Endothelial cell of umbilical vein (primary cell): ENCODE measurements at regions not wholly inside any gene's neighbourhood (a gene's known extent, or its start where the extent isn't known, plus 50 kb on each side); places are given as distances from the start of the nearest gene placed in this dataset.

ENCODE experiments used
- BruUV-seq: library from RNA; stranded (reverse); fragments of 400-500 nt; replicated peaks from 2 replicates; lab custom pipeline; 2021; lab: Mats Ljungman, UMichigan
- CTCF ChIA-PET: fragments of 300-600, 350-600 bp; sonication (Branson Sonifier 250); formaldehyde crosslinking; loops from one replicate; lab custom pipeline; 2021; ENCODE audit warnings: antibody characterized with exemption, inconsistent platforms; lab: Charles Lee
- POLR2A ChIA-PET: fragments of 300-600, 350-600 bp; sonication (Branson Sonifier 250); formaldehyde crosslinking; loops from one replicate; lab custom pipeline; 2021; ENCODE audit warnings: antibody characterized with exemption, inconsistent platforms; lab: Charles Lee
- DNase-seq: peaks from one replicate; pipeline ENCODE4 v3.0.0-alpha.2; 2011; ENCODE audit warnings: low read depth, low spot score
- FAIRE-seq: peaks from 2 replicates; lab custom pipeline; 2011; peaks lifted over from hg19 to GRCh38; lab: Jason Lieb, UNC
- H2AFZ ChIP-seq: 2 replicates; pipeline ENCODE4 v1.6.0; 2012; ENCODE audit warnings: low read depth, low read length, control low read depth, inconsistent platforms
- H3K27ac ChIP-seq: 2 replicates; pipeline ENCODE4 v1.5.1; 2011; ENCODE audit warnings: low read depth, mild to moderate bottlenecking, control low read depth, low read length, moderate library complexity; ENCODE audit not compliant: insufficient read depth
- H3K27me3 ChIP-seq, 2 experiments: 2 replicates each; pipeline versions ENCODE4 v1.6.0 to v1.6.1; 2011; ENCODE audit warnings: low read length in 2 of 2, mixed read lengths in 1 of 2; ENCODE audit not compliant: control insufficient read depth in 2 of 2, insufficient read depth in 2 of 2
- H3K36me3 ChIP-seq, 2 experiments: 2 replicates in 1 of 2; 3 replicates in 1 of 2; pipeline ENCODE4 v1.5.1; 2011; ENCODE audit warnings: low read length in 2 of 2, mild to moderate bottlenecking in 1 of 2, moderate library complexity in 1 of 2; ENCODE audit not compliant: control insufficient read depth in 2 of 2, insufficient read depth in 2 of 2; ENCODE audit errors: extremely low read depth in 1 of 2
- H3K4me1 ChIP-seq: 3 replicates; pipeline ENCODE4 v1.5.1; 2011; ENCODE audit warnings: mild to moderate bottlenecking, low read length; ENCODE audit not compliant: control insufficient read depth, insufficient read depth; ENCODE audit errors: extremely low read depth
- H3K4me2 ChIP-seq: 2 replicates; pipeline ENCODE4 v1.6.1; 2011; ENCODE audit warnings: low read length, control low read depth, mixed read lengths; ENCODE audit not compliant: insufficient read depth
- H3K4me3 ChIP-seq, 3 experiments: fragments of 200-600 bp in 1 of 3; sonication (generic), shearing (Covaris generic) in 1 of 3; replicated peaks in 1 of 3; 2 replicates each; pipeline ENCODE4 v1.5.1; 2011 to 2016; ENCODE audit warnings: control low read depth in 3 of 3, low read length in 3 of 3, mild to moderate bottlenecking in 2 of 3, inconsistent platforms in 1 of 3, low read depth in 1 of 3, moderate library complexity in 1 of 3; ENCODE audit not compliant: insufficient read depth in 1 of 3
- H3K79me2 ChIP-seq: 2 replicates; pipeline ENCODE4 v1.6.0; 2012; ENCODE audit warnings: low read length, inconsistent platforms; ENCODE audit not compliant: control insufficient read depth, insufficient read depth
- H3K9ac ChIP-seq: replicated peaks from 2 replicates; pipeline ENCODE3; 2011; ENCODE audit warnings: low read length, control low read depth; ENCODE audit not compliant: insufficient read depth; ENCODE audit errors: extremely low read depth
- H3K9me1 ChIP-seq: replicated peaks from 3 replicates; pipeline ENCODE4 v1.6.0; 2011; ENCODE audit warnings: mild to moderate bottlenecking, low read length; ENCODE audit not compliant: control insufficient read depth, insufficient read depth; ENCODE audit errors: extremely low read depth
- H3K9me3 ChIP-seq: replicated peaks from 2 replicates; pipeline ENCODE4 v1.5.1; 2012; ENCODE audit warnings: low read length, inconsistent platforms; ENCODE audit not compliant: control insufficient read depth, insufficient read depth
- H4K20me1 ChIP-seq: replicated peaks from 2 replicates; pipeline ENCODE3; 2011; ENCODE audit warnings: mild to moderate bottlenecking, low read length; ENCODE audit not compliant: control insufficient read depth, insufficient read depth; ENCODE audit errors: extremely low read depth
- CTCF ChIP-seq, 2 donors: IDR thresholded peaks; 1 replicate in 1 of 2; 2 replicates in 1 of 2; pipeline ENCODE4 v1.5.1; 2011; ENCODE audit warnings: low read length in 2 of 2, mild to moderate bottlenecking in 2 of 2, moderate library complexity in 2 of 2, control low read depth in 1 of 2, inconsistent platforms in 1 of 2, low read depth in 1 of 2; ENCODE audit not compliant: insufficient read depth in 1 of 2; ENCODE audit errors: extremely low read depth in 1 of 2
- EZH2 ChIP-seq: IDR thresholded peaks from 2 replicates; pipeline ENCODE4 v1.6.1; 2012; ENCODE audit warnings: borderline replicate concordance, low read depth, mild to moderate bottlenecking, moderate library complexity, low read length, inconsistent platforms; ENCODE audit not compliant: severe bottlenecking
- FOS ChIP-seq: IDR thresholded peaks from 2 replicates; pipeline ENCODE4 v1.6.1; 2011; ENCODE audit warnings: mild to moderate bottlenecking, low read length, moderate library complexity, borderline replicate concordance; ENCODE audit not compliant: insufficient read depth
- GATA2 ChIP-seq: IDR thresholded peaks from 2 replicates; pipeline ENCODE4 v1.7.0; 2011; ENCODE audit warnings: low read depth, mild to moderate bottlenecking, moderate library complexity, mixed read lengths, low read length; ENCODE audit not compliant: insufficient read length, insufficient read depth
- JUN ChIP-seq: IDR thresholded peaks from 2 replicates; pipeline ENCODE4 v1.6.1; 2011; ENCODE audit warnings: borderline replicate concordance, low read depth; ENCODE audit not compliant: insufficient read length, insufficient read depth
- MAX ChIP-seq: IDR thresholded peaks from 2 replicates; pipeline ENCODE4 v1.6.1; 2011; ENCODE audit not compliant: insufficient read depth, insufficient read length
- MYC ChIP-seq: IDR thresholded peaks from one replicate; pipeline ENCODE4 v1.6.1; 2011; ENCODE audit warnings: mild to moderate bottlenecking, low read depth, low read length
- POLR2A ChIP-seq: IDR thresholded peaks from 2 replicates; pipeline ENCODE4 v1.6.1; 2012; ENCODE audit warnings: low read depth, mild to moderate bottlenecking, control low read depth, low read length
- POLR2AphosphoS5 ChIP-seq: IDR thresholded peaks from 2 replicates; pipeline ENCODE4 v1.6.1; 2012; ENCODE audit warnings: low read depth, mild to moderate bottlenecking, control low read depth, low read length, moderate library complexity; ENCODE audit not compliant: insufficient read depth
- dilution Hi-C: fragments of 300-500 bp; cut with MboI; formaldehyde crosslinking; loops from one replicate; pipeline ENCODE4 v1.15.0; 2019; ENCODE audit warnings: low sequenced_read_pairs; ENCODE audit not compliant: extremely low pct_ligation_motif_present
- intact Hi-C: fragments of 100-400 bp; cut with micrococcal nuclease; formaldehyde crosslinking; loops from one replicate; pipeline ENCODE4 v1.10.0; 2022

- H3K4me2 ChIP-seq, result no peak overlapping the region
- CTCF ChIA-PET, result no interaction called here
- H3K9ac ChIP-seq, result no peak overlapping the region
- H3K27me3 ChIP-seq, result no peaks in the 10 kb centered on the region
- POLR2A ChIA-PET, result no interaction called here
- no TSS peak for BruUV-seq
- H3K36me3 ChIP-seq, result no peaks in the 10 kb centered on the region
- no peaks in the 10 kb centered on the region for H3K79me2 ChIP-seq
- no peak overlapping the region for H3K27ac ChIP-seq
- TF ChIP-seq GATA2 (no peak), JUN (no peak), MAX (no peak), POLR2AphosphoS5 (no peak), POLR2A (no peak), MYC (no peak), EZH2 (no peak), CTCF (IDR thresholded peaks at IDR 0.05; ENCODE audit: extremely low read depth in 1 of 2, insufficient read depth in 1 of 2, low read depth in 1 of 2, low read length in 2 of 2) (no peak), FOS (no peak)
- H2AFZ ChIP-seq, result no peak overlapping the region
- dilution Hi-C loops, result no loop called here
- no peaks in the 10 kb centered on the region for H3K9me3 ChIP-seq
- no peaks in the 10 kb centered on the region for H3K9me1 ChIP-seq
- FAIRE-seq (no peak), DNase-seq (no peak)
- H4K20me1 ChIP-seq, result no peaks in the 10 kb centered on the region
- intact Hi-C loops, result no loop called here
- H3K4me1 ChIP-seq, result no peaks in the 10 kb centered on the region
- no peak overlapping the region for H3K4me3 ChIP-seq
Observed at GRCh38 chr10:57917019-57917418, 350.7 kb downstream of the IPMK start.
